GM12874 (cell line): ENCODE measurements at regions not wholly inside any gene's neighbourhood (a gene's known extent, or its start where the extent isn't known, plus 50 kb on each side); places are given as distances from the start of the nearest gene placed in this dataset.

Experiments
- TF ChIP-seq, protein P1 (sequence below): IDR thresholded peaks from 2 replicates; pipeline ENCODE4 v1.5.1; 2011; ENCODE audit warnings: low read depth, mild to moderate bottlenecking, control low read depth, low read length, moderate library complexity; ENCODE audit not compliant: insufficient read depth

DNA sequence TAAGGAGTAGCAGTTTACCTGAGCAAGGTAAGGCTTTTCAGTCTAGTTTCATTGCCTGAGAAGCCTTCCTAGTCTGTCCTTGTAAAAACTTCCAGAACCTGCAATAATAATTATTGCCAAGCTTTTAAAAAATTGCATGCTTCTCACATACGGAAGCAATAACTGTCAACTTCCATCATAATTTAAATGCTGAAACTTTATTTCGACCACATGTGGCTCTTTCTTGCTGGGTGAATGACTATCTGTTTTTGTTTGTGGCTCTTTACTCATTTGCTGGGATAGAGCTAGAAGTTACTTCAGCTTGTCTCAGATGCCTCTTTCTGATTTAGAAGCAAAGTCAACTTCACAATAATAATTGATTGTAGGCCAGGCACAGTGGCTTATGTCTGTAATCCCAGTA, 95.9 kb upstream of the COL21A1 start:
- TF ChIP-seq, protein P1, sequence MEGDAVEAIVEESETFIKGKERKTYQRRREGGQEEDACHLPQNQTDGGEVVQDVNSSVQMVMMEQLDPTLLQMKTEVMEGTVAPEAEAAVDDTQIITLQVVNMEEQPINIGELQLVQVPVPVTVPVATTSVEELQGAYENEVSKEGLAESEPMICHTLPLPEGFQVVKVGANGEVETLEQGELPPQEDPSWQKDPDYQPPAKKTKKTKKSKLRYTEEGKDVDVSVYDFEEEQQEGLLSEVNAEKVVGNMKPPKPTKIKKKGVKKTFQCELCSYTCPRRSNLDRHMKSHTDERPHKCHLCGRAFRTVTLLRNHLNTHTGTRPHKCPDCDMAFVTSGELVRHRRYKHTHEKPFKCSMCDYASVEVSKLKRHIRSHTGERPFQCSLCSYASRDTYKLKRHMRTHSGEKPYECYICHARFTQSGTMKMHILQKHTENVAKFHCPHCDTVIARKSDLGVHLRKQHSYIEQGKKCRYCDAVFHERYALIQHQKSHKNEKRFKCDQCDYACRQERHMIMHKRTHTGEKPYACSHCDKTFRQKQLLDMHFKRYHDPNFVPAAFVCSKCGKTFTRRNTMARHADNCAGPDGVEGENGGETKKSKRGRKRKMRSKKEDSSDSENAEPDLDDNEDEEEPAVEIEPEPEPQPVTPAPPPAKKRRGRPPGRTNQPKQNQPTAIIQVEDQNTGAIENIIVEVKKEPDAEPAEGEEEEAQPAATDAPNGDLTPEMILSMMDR = no peak

DNA sequence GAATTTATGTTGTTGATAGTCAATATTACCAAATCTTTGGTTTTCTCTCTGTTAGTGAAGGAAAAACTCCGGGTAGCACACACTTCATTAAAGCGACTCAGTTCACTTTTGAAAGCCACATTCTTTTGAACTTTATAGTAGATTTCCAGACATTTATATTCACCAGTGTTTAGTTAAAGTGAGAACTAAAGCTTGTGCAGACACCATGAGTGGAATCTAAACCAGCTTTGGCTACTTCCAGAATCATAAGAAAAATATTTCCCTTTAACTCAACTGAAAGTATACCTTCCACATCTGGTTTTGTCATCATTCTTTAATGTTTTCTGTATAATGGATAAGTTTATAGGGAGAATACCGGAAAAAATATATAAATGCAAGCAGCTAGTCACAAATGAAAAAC, 92.1 kb upstream of the COL21A1 start:
- TF ChIP-seq, protein P1 = no peak

- TF ChIP-seq, protein P1 = no peak
These were observed 88.3 kb upstream of the COL21A1 start for GRCh38 chr6:56335726-56336125.

GRCh38 chr6:56334937-56335336, 87.6 kb upstream of the COL21A1 start:
- TF ChIP-seq, protein P1 = no peak

DNA sequence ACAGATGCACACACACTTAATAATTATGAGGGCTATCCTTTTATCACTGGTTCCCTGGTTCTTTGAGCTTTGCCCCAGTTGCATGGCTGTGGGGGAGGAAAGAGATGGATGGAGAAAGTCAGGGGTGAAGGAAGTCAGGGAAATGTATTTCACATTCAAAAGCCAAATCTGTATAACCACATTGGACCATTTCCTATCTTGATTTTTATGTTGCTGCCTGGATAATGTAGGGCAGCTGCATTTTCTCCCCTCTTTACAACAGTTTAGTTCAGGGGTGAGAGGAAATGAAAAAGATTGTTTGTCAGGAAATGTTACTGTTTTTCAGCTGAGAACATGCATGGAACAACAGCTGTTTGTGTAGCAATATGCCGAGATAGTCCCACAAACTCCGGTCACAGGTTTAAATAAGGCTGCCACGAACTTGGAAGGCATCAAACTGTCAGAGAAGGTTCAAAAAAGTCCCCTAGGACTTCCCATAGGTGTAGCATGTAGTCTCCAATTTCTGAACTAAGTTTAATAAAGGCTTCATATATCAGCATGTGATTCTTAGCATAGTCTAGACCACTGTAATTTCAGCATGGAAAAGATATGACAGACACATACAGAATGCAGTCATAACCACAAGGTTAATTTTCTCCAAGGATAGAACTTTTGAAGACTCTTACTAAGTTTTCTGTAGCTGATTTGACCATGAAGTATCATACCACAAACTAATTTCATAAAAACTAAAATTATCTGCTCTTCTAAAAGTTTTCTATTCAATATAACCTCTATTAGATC, 82.1 kb upstream of the COL21A1 start:
- TF ChIP-seq, protein P1 = no peak

DNA sequence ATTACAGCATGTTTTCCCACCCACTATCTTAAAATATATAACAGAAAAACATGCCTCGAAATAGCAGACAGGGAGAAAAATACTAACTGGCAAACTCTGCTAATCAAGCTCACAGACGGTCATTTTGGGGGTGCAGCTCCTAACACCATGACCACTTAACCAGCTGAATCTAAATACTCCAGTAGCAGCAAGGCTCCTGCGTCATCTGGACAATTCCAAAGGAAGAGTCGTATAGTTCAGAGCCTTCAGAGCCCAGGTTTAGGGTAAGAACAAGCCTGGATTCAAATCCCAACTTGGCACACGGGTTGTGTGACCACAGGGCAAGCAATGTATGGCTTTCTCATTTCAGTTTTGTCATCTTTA, 81.3 kb upstream of the COL21A1 start:
- TF ChIP-seq, protein P1 = no peak

DNA sequence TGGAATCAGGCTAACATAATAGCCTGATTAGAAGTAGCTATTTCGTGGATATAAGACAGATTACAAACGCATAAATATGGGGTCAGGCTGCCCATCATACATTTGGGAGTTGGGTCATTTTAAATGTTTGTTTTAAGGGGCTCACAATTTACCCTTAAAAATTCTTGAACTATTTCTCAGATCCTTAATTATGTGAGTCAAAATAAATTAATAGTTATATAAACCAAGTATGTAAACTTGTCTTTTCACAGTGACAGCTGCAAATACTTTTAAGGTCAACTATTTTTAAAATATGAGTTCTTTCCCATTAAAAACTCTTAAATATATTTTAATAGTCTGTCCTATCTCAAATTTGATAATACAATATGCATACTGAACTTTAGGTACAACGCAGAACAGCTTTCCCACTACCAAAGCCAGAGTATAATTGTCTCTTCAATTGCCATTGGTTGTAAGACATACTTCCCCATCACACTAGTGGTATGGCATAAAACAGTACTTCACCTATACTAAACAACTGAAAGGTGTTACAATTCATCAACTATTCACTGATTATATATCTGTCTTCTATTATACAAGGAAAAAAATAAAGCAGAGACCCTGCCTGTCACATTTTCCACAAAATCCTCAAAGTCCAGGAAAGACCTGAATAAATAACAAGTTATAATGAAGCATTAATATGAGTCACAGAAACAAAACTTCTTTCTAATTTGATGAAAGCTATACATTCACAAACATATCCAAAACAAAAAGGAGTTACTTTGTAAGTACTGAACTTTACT, 80.8 kb upstream of the COL21A1 start:
- TF ChIP-seq, protein P1 = no peak
